Nephron (organoid): ENCODE measurements at regions not wholly inside any gene's neighbourhood (a gene's known extent, or its start where the extent isn't known, plus 50 kb on each side); places are given as distances from the start of the nearest gene placed in this dataset.
"Not testable (repeated sequence)": the region's sequence is repeated elsewhere in the genome, so short reads cannot be mapped to it uniquely, and the experiment has no call there.

ENCODE experiments used
- H3K27ac Mint-ChIP-seq, 3 experiments: 2 replicates each; pipeline ENCODE4 v1.8.0; 2020; ENCODE audit warnings: mixed read lengths in 3 of 3, mild to moderate bottlenecking in 2 of 3, moderate library complexity in 1 of 3
- H3K27me3 Mint-ChIP-seq: 2 replicates; pipeline ENCODE4 v1.8.0; 2021; ENCODE audit warnings: low read depth, mild to moderate bottlenecking, moderate library complexity, mixed read lengths
- H3K36me3 Mint-ChIP-seq: 2 replicates; pipeline ENCODE4 v1.8.0; 2020; ENCODE audit warnings: low read depth, mixed read lengths
- H3K4me1 Mint-ChIP-seq: 2 replicates; pipeline ENCODE4 v1.8.0; 2020; ENCODE audit warnings: mixed read lengths
- H3K4me3 Mint-ChIP-seq, 3 experiments: 2 replicates each; pipeline ENCODE4 v1.8.0; 2020; ENCODE audit warnings: mild to moderate bottlenecking in 3 of 3, mixed read lengths in 3 of 3, moderate library complexity in 2 of 3
- H3K9me3 Mint-ChIP-seq: 2 replicates; pipeline ENCODE4 v1.8.0; 2020; ENCODE audit warnings: mixed read lengths

DNA sequence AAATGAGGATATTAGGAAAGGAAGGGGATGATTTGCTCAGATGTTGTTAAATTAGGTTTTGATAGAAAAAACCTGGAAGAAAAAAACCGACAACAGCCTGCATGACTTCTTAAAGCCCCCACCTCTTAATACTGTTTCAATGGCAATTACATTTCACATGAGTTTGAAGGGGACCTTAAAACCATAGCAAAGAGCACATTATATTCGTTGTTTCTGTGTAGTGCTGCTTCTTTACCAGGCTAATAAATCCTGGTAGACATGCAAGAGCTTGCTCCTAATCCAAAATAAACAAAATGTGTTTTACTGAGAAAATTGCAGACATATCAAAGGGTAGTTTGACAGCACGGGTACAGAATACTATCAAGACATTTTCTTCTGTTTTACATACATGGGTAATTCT lies 154.7 kb upstream of the NIPA1 start:
- not testable (repeated sequence) for H3K36me3 Mint-ChIP-seq, H3K4me3 Mint-ChIP-seq, H3K27ac Mint-ChIP-seq, H3K4me1 Mint-ChIP-seq, H3K27me3 Mint-ChIP-seq, H3K9me3 Mint-ChIP-seq

GRCh38 chr15:22639983-22640382 lies 146.5 kb upstream of the NIPA1 start:
- not testable (repeated sequence) for H3K27me3 Mint-ChIP-seq, H3K36me3 Mint-ChIP-seq, H3K4me3 Mint-ChIP-seq

DNA sequence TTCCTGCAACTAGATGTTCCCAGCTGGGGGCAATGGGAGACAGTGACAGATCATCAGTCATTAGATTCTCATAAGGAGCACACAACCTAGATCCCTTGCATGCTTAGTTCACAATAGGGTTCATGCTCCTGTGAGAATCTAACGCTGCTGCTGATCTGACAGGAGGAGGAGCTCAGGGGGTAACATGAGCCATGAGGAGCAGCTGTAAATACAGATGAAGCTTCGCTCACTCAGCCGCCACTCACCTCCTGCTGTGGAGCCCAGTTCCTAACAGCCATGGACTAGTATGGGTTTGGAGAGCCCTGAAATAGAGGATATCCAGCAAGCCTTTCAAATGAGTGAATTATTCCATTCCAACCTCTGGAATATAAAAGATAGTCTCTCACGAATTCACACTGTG lies 137.0 kb upstream of the NIPA1 start:
- not testable (repeated sequence) for H3K9me3 Mint-ChIP-seq, H3K27me3 Mint-ChIP-seq, H3K36me3 Mint-ChIP-seq, H3K4me3 Mint-ChIP-seq, H3K27ac Mint-ChIP-seq, H3K4me1 Mint-ChIP-seq

More at GRCh38 chr15:22639983-22640382, 146.5 kb upstream of the NIPA1 start:
- not testable (repeated sequence) for H3K27ac Mint-ChIP-seq, H3K4me1 Mint-ChIP-seq, H3K9me3 Mint-ChIP-seq

DNA sequence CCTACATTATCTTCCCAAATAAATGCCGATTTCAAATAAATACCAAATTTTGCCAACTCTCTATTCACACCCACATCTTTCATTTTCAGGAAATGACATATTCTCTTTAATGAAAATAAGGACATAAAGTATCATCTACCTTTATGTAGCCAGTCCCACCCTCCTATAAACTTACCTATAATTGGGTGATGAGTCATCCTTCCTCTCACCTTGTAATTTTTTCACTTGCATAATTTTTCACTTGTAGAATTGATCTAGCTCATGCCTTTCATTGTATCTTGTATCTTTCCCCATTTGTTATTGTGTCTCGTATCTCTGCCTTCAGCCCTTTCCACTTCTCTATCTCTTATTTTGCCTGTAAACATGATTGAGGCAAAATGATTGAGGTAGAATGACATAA lies 135.3 kb upstream of the NIPA1 start:
- not testable (repeated sequence) for H3K36me3 Mint-ChIP-seq, H3K9me3 Mint-ChIP-seq, H3K4me3 Mint-ChIP-seq, H3K27me3 Mint-ChIP-seq, H3K27ac Mint-ChIP-seq, H3K4me1 Mint-ChIP-seq

- H3K4me1 Mint-ChIP-seq, H3K9me3 Mint-ChIP-seq, H3K27me3 Mint-ChIP-seq, H3K36me3 Mint-ChIP-seq: not testable (repeated sequence)
- Mint-ChIP-seq H3K4me3 (peak overlapping the region in 1 of 3 experiments; percentile 82), H3K27ac (peak overlapping the region in 2 of 3 experiments; percentile 96 to 97)
These were observed 122.0 kb upstream of the NIPA1 start for GRCh38 chr15:22664294-22665058.

DNA sequence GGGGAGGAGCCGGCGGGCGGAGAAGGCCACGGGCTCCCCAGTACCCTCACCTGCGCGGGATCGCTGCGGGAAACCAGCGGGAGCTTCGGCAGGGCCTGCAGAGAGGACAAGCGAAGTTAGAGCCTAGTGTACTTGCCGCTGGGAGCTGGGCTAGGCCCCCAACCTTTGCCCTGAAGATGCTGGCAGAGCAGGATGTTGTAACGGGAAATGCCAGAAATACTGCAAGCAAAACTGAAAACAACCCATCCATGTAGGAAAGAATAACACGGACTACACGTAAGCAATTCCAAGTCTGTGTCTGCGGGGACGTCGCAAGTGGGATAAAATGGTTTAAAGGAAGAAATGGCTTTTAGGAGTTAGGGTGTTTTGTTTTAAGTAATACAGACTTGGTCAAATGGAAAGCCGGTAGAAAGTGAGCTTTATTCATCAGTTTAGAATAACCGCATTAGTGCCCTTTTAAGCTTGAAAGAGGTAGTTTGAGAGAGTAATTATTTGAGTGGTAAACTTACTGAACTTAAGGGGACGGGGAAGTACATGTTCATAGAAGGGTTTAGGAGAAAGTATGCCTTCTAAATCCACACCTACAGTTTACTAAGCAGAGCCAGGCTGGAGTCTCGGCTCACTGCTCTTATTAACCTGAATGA lies 121.3 kb upstream of the NIPA1 start:
- Mint-ChIP-seq H3K4me3 (peak overlapping the region; percentile 82 to 92 (median 88)), H3K27ac (peak overlapping the region; percentile 92 to 97 (median 96))
- H3K27me3 Mint-ChIP-seq, H3K36me3 Mint-ChIP-seq, H3K9me3 Mint-ChIP-seq, H3K4me1 Mint-ChIP-seq: not testable (repeated sequence)

GRCh38 chr15:22665711-22666110 lies 120.7 kb upstream of the NIPA1 start:
- not testable (repeated sequence) for H3K36me3 Mint-ChIP-seq, H3K9me3 Mint-ChIP-seq, H3K4me1 Mint-ChIP-seq, H3K27me3 Mint-ChIP-seq
- Mint-ChIP-seq H3K27ac (peak overlapping the region; percentile 92 to 97 (median 96)), H3K4me3 (peak overlapping the region; percentile 82 to 92 (median 88))

- not testable (repeated sequence) for H3K9me3 Mint-ChIP-seq, H3K4me1 Mint-ChIP-seq, H3K27me3 Mint-ChIP-seq, H3K27ac Mint-ChIP-seq, H3K4me3 Mint-ChIP-seq
- H3K36me3 Mint-ChIP-seq: peaks cover 16% of the 10 kb centered on the region
These were observed 101.7 kb upstream of the NIPA1 start for GRCh38 chr15:22684786-22685185.

DNA sequence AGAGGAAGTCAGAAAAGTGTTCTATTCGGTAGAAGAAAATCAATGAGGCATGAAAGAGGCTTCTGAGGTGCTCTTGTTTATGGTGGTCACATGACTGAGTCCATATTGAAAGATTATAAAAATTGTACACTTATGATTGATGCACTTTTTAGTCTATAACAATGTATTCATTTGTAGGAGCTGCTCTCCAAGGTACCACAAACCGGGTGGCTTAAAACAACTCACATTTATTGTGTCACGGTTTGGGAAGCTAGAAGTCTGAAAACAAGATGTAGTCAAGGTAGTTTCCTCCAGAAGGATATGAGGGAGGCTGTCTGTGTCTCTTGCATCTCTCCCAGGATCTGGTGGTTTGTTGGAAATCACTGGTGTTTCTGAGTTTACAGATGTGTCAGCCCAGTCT lies 86.6 kb upstream of the NIPA1 start:
- not testable (repeated sequence) for H3K4me1 Mint-ChIP-seq, H3K27me3 Mint-ChIP-seq, H3K36me3 Mint-ChIP-seq, H3K27ac Mint-ChIP-seq, H3K4me3 Mint-ChIP-seq, H3K9me3 Mint-ChIP-seq

DNA sequence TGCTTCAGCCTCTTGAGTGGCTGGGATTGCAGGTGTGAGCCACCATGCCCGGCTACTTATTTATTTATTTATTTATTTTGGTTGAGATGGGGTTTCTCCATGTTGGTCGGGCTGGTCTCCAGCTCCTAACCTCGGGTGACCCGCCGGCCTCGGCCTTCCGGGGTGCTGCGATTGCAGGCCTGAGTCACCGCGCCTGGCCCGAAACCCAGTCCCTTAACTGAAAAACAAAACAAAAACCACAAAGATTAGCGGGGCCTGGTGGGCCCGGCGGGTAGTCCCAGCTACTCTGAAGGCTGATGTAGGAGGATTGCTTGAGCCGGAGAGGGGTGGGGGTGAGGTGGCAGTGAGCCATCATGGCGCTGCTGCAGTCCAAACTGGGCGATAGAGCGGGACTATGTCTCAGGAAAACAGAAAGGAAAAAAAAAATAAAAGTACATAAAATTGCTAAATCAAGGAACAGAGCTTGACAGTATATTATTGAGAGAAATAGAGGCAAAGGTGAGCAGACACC lies 75.6 kb upstream of the NIPA1 start:
- not testable (repeated sequence) for H3K36me3 Mint-ChIP-seq, H3K4me1 Mint-ChIP-seq, H3K27ac Mint-ChIP-seq, H3K27me3 Mint-ChIP-seq, H3K4me3 Mint-ChIP-seq, H3K9me3 Mint-ChIP-seq

GRCh38 chr15:22713933-22714332 lies 72.5 kb upstream of the NIPA1 start:
- H3K9me3 Mint-ChIP-seq, H3K27me3 Mint-ChIP-seq, H3K36me3 Mint-ChIP-seq, H3K4me1 Mint-ChIP-seq, H3K27ac Mint-ChIP-seq, H3K4me3 Mint-ChIP-seq: not testable (repeated sequence)

- H3K4me1 Mint-ChIP-seq, H3K9me3 Mint-ChIP-seq, H3K4me3 Mint-ChIP-seq, H3K27me3 Mint-ChIP-seq, H3K36me3 Mint-ChIP-seq, H3K27ac Mint-ChIP-seq: not testable (repeated sequence)
These were observed 71.9 kb upstream of the NIPA1 start for GRCh38 chr15:22714358-22715132.

DNA sequence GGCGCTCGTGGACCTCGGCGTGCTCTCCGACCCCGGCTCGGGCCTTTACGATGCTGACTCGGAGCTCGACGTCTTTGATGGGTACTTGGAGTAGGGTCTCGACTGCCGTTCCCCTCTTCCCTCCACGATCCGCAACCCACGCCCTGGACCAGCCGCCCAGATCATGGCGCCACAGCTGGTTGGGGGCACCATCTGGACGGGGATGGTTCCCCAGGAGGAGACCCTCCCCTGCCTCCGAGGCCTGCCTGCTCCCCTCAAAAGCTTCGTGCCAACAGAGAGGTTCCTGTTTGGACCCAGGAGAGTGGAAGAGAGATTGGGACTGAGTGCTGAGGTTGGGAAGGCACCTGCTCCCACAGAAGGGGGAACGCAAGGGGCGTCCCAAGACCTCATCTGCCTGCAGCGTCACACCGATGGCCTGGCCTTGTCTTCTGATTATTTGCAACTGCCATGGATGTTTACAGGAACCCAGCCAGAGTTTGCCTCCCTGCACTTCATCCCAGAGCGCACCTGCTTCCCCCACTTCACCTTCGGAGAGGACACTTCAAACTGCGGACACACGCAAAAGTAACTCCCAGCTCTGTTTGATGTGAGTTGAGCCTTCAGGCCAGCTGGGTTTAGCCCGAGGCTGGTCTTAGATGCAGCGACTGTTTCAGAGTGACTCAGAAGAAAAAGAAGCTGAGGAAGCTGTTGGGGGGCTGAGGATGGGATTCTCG lies 71.2 kb upstream of the NIPA1 start:
- H3K27ac Mint-ChIP-seq, H3K9me3 Mint-ChIP-seq, H3K36me3 Mint-ChIP-seq, H3K27me3 Mint-ChIP-seq, H3K4me1 Mint-ChIP-seq, H3K4me3 Mint-ChIP-seq: not testable (repeated sequence)
